ENCODE measurements at regions not wholly inside any gene's neighbourhood (a gene's known extent, or its start where the extent isn't known, plus 50 kb on each side); places are given as distances from the start of the nearest gene placed in this dataset.
"Not testable (repeated sequence)": the region's sequence is repeated elsewhere in the genome, so short reads cannot be mapped to it uniquely, and the experiment has no call there.

- no peak for DNase-seq (ENCODE audit: low read depth)
Measured at GRCh38 chr7:94109556-94109955, 105.4 kb upstream of the BET1 start.

- no peak for DNase-seq (ENCODE audit: low read depth)
Measured at GRCh38 chr7:94111009-94111408, 106.9 kb upstream of the BET1 start.

- DNase-seq (ENCODE audit: low read depth): no peak
Measured at GRCh38 chr7:94115316-94115715, 111.2 kb upstream of the BET1 start.

DNA sequence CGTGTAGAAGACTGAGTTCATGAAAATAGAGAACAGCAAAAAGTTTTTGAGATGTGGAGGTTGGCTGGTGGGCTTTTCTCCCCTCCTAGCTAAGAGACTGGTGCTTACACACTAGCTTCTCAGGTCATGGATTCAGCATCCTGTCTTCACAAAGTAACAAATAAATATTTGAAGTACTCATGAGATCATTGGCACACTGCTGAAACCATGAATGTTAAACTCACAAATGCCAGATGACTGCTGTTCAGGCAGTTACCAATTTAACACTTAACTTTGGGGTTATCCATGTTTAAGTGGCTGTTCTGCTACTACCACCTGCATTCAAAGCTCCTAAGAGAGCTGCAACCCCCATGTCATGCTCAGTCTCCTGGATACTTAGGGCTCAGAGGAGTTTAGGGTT is 119.0 kb upstream of the BET1 start:
- no peak for DNase-seq (ENCODE audit: low read depth)

GRCh38 chr7:94127026-94127425 is 122.9 kb upstream of the BET1 start:
- DNase-seq (ENCODE audit: low read depth): no peak

GRCh38 chr7:94128072-94128471 is 123.9 kb upstream of the BET1 start:
- no peak for DNase-seq (ENCODE audit: low read depth)

DNA sequence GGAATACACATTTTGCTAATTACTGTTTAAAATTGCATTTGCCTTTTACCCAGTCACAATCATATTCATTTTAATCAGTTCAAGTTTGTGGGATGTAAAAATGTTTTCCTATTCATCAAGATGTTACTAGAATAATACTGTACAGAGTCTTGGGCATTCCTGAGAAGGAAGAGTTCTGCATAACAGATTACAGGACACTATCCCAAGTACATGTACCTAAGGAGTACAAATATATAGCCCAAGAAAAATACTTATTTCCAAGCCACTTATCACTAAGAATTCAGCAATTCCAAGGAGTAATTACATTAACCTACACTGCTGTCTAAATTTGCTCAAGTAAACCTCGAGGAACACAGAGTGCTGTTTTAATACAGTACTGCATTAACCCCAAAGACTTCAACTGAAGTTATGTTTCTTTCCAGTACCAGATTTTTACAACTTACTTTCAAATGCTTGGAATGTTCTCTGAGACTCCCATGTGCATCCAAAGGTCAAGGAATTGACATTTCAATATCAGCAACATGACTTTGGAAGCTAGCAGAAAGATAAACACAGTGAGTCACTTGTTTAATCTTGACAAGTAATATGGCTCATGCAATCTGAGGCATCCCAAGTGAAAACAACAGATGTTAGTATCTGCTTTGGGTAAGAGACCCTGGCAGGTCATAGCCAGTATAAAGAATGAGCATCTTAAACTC is 125.4 kb upstream of the BET1 start:
- DNase-seq (ENCODE audit: low read depth): peak; percentile 82

GRCh38 chr7:94130716-94131115 is 126.6 kb upstream of the BET1 start:
- DNase-seq (ENCODE audit: low read depth): no peak

DNA sequence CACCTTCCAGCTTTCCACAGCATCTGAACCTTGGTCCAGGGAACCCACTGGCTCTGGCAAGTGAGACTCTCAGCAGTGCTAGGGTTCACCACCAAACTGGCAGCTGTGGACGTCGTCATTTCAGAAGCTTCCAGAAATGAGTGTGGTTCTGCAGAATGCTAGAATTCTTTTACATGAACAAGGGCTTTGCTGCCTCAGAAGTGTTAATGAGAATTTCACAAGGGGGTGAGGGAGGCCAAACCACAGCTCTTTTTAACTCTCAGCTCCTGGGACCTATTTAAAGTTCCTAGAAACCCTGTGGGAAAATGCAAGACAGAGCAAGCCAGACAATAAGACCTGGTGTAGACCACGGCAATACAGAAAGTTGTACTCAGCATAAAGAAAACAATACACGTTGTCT is 129.3 kb upstream of the BET1 start:
- DNase-seq (ENCODE audit: low read depth): no peak

DNA sequence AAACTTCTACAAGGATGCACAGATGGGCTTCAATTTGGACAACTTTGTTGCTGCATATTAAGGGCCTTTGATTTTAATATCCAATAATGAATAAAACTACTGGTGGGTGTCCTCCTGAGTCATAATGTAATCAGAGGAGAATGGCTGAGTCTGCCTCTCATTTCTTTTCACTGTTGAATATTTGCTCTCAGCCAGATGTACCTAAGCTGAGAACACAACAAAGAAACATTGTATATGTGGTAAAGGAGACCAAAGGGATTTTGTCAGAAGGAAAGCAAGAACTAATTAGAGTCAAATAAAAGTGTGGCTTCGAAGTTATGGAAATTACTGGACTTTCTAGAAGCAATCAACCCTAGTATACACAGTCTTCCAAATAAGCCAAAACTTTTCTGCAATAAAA is 131.0 kb upstream of the BET1 start:
- DNase-seq (ENCODE audit: low read depth): no peak

DNA sequence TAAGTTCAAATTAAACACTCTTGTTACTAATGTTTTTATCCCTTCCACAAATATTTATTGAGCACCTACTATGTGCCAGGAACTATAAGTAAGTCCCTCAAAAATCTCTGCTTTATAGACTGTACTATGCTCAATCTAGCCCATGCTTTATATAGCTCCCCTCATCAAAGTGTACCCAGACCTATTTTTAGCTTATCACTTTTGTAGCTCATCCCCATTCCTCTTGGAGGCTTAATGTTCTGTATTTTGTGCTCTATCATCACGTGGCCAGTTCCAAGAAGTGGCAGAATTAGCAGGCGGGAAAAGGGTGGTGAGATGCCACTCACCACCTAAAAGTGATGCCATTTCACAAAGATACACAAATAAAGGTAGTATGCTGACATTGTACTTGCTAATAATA is 138.1 kb upstream of the BET1 start:
- DNase-seq (ENCODE audit: low read depth): no peak

GRCh38 chr7:94145602-94146001 is 141.4 kb upstream of the BET1 start:
- no peak for DNase-seq (ENCODE audit: low read depth)

DNA sequence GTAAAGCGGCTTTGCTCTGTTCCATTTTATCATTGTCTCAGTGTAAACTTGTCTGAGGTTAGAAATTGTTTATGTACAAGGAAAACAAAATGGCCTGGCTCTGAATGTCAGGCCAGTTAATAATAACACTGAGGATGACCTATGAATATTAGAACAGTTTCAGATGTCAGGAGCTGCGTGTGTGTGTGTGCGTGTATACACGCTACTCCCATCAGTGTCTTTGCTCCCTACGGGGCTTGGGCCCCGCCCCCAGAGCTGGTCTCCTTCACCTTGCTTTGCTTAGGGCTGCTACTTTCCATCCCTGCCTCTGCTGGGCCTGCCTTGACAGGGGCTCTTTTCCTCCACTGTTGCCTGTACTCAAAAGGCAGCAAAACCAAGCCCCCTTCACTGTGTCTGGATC is 142.3 kb upstream of the BET1 start:
- no peak for DNase-seq (ENCODE audit: low read depth)

DNA sequence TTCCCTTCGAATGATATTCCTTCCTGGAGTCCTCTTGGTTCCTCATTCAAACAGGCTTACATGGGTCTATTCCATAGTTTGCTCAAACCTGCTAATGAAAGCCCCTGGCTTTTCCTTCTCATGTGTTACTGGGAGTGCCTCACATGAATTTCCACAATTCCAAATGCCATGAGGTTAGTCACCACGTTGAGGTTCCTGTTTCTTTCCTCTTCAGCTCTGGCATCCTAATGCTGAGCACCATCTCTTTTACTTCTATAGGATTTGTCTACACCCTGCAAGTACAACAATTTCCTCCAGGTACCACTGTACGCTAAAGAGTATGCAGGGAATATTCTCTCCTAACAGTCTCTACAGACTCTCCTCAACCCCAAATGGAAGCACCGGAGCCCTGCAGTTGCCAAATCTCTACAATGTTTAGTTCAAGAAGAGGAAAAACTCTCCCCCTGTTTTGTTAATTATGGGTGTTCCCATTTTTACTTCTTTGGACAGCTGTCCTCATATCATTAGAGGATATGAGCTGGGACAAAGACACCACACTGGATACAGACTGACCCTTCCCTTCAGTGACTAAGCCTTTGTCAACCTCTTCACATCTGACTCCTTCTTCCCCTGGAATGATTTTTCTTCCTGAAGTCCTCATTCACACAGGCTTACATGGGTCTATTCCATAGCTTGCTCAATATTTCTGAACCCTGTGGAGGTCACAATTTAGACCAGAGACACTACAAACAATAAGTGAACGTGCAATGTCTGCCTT is 145.8 kb upstream of the BET1 start:
- no peak for DNase-seq (ENCODE audit: low read depth)

- no peak for DNase-seq (ENCODE audit: low read depth)
Measured at GRCh38 chr7:94154182-94154581, 150.0 kb upstream of the BET1 start.

DNA sequence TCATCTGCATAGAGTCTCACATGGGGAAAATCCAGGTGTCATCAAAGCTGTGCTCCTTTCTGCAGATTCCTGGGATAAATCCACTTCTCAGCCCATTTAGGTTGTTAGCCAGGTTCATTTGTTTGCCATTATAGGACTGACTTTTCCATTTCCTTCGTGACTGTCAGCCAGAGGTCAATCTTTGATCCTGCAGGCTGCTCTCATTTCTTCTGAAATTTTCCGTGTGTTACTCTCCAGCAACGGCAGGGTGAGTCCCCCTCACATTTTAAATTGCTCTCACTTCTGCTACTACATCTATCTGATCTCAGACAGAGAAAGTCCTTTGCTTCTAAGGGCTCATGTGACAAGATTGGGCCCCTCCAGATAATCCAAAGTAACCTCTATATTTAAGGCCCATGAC is 150.7 kb upstream of the BET1 start:
- DNase-seq (ENCODE audit: low read depth): no peak

DNA sequence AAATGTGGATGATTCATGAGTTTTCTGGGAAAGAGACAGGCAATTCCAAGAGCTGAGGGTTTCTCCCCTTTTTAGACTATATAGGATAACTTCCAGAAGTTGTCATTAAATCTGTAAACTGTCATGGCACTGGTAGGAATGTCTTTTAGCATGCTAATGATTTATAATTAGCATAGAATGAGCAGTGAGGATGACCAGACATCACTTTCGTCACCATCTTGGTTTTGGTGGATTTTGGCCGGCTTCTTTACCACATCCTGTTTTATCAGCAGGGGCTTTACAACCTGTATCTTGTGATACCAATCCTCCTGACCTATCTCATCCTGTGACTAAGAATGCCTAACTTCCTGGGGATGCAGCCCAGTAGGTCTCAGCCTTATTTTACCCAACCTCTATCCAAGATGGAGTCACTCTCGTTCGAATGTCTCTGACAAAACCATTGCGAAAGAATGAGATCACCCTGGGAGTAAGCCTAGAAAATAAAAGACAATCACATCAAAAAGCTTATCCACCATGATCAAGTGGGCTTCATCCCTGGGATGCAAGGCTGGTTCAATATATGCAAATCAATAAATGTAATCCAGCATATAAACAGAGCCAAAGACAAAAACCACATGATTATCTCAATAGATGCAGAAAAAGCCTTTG is 153.6 kb upstream of the BET1 start:
- DNase-seq (ENCODE audit: low read depth): not testable (repeated sequence)

GRCh38 chr7:94160719-94161435 is 156.7 kb upstream of the BET1 start:
- no peak for DNase-seq (ENCODE audit: low read depth)

DNA sequence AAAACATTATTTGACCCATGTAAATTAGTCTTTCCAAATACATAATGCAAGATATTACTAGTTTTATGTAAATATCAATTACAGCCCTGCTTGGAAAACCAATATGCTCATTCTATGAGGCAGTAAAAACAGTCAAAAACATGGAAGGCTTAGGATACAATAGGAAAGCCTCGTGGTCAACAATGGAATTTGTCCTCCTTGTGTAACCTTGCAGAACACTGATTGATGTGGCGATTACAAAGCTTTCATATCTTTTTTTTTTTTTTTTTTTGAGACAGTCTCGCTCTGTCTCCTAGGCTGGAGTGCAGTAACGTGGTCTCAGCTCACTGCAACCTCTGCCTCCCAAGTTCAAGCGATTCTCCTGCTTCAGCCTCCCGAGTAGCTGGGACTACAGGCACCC is 157.3 kb upstream of the BET1 start:
- DNase-seq (ENCODE audit: low read depth): no peak

DNA sequence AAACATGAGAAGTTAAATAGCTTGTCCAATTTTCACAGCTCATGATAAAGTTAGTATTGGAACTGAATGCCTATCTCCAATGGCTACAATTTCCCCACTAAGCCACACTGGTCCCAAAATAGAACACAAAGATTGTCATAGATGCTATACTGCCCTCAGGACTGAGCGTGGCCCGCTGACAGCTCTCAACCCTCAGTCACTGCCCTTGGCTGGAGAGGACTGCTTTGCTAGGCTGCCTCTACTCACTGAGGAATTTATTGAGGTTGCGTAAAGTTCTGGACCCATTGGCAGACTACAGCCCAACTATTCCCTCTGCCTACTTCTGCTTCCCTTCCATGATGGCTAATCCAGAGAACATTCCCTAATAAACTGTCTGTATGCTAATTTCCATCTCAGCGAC is 165.5 kb upstream of the BET1 start:
- no peak for DNase-seq (ENCODE audit: low read depth)

GRCh38 chr7:94170836-94171235 is 166.7 kb upstream of the BET1 start:
- no peak for DNase-seq (ENCODE audit: low read depth)

- DNase-seq (ENCODE audit: low read depth): no peak
Measured at GRCh38 chr7:94173436-94173835, 169.3 kb upstream of the BET1 start.

DNA sequence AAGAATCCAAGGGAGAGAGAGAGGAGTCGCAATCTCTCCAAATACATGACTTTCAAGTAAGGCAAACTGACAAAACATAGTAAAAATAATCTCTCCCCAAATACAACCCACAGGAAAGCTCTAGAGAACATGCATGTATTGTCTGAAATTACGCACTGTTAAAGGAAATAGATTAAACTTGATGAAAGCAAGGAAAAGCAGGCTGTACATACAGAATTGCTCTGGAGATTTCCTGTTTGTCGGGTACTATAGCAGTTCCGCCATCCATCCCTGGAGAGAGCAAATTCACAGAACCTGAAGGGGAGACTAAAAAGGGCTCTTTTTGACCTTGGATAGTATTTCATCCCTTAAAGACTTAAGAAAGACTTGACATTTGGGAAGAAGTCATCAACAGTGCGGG is 170.2 kb upstream of the BET1 start:
- DNase-seq (ENCODE audit: low read depth): no peak

Measured in non-pigmented ciliary epithelial cell (primary cell).